Astrocyte (in vitro differentiated cells and primary cell): ENCODE measurements at regions not wholly inside any gene's neighbourhood (a gene's known extent, or its start where the extent isn't known, plus 50 kb on each side); places are given as distances from the start of the nearest gene placed in this dataset.

Experiments
- EZH2 ChIP-seq: IDR thresholded peaks from 2 replicates; pipeline ENCODE4 v1.6.1; 2012; ENCODE audit warnings: mild to moderate bottlenecking, low read length, inconsistent platforms; ENCODE audit not compliant: insufficient read depth
- TF ChIP-seq, protein P1 (sequence below): IDR thresholded peaks from 2 replicates; pipeline ENCODE4 v1.5.1; 2011; ENCODE audit warnings: low read depth, mild to moderate bottlenecking, inconsistent platforms, low read length, moderate library complexity; ENCODE audit not compliant: insufficient read depth

DNA sequence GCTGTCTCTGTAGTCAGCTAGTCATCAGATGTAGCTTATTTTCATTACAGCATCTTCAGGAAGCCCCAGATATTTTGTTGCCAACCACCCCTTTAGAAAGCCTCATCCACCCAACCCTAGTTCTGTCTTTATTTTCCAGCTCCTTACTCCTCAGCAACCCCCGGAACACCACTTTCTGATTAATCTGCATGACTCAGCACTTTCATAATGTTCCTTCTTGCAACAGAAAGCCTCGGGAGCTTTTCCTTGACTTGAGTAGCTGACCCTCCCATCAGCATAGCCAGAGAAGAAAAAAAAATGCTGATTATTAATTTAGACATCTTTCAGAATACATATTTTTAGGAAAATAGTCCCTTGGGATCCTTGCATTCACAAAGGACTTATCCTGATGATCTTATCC lies 244.0 kb upstream of the CXCL12 start:
- TF ChIP-seq, protein P1, sequence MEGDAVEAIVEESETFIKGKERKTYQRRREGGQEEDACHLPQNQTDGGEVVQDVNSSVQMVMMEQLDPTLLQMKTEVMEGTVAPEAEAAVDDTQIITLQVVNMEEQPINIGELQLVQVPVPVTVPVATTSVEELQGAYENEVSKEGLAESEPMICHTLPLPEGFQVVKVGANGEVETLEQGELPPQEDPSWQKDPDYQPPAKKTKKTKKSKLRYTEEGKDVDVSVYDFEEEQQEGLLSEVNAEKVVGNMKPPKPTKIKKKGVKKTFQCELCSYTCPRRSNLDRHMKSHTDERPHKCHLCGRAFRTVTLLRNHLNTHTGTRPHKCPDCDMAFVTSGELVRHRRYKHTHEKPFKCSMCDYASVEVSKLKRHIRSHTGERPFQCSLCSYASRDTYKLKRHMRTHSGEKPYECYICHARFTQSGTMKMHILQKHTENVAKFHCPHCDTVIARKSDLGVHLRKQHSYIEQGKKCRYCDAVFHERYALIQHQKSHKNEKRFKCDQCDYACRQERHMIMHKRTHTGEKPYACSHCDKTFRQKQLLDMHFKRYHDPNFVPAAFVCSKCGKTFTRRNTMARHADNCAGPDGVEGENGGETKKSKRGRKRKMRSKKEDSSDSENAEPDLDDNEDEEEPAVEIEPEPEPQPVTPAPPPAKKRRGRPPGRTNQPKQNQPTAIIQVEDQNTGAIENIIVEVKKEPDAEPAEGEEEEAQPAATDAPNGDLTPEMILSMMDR: no peak
- no peak for TF ChIP-seq EZH2
